Gastrocnemius medialis (tissue), 4 donors: ENCODE measurements at regions not wholly inside any gene's neighbourhood (a gene's known extent, or its start where the extent isn't known, plus 50 kb on each side); places are given as distances from the start of the nearest gene placed in this dataset.

Experiments used
- POLR2A ChIP-seq, 2 donors: fragments of 450-650 bp; IDR thresholded peaks; one replicate each; pipeline ENCODE4 v1.6.1; 2017; ENCODE audit warnings: antibody characterized with exemption in 2 of 2, mild to moderate bottlenecking in 2 of 2, moderate library complexity in 2 of 2
- TF ChIP-seq, protein P1 (sequence below), 5 experiments: fragments of 450-650 bp in 3 of 5; fragments of 200-600 bp in 2 of 5; sonication (generic) in 2 of 5; IDR thresholded peaks in 4 of 5; conservative IDR thresholded peaks in 1 of 5; 1 replicate in 4 of 5; 2 replicates in 1 of 5; pipeline ENCODE4 v1.5.1; 2016 to 2019; ENCODE audit warnings: antibody characterized with exemption in 5 of 5, mild to moderate bottlenecking in 3 of 5, moderate library complexity in 3 of 5

DNA sequence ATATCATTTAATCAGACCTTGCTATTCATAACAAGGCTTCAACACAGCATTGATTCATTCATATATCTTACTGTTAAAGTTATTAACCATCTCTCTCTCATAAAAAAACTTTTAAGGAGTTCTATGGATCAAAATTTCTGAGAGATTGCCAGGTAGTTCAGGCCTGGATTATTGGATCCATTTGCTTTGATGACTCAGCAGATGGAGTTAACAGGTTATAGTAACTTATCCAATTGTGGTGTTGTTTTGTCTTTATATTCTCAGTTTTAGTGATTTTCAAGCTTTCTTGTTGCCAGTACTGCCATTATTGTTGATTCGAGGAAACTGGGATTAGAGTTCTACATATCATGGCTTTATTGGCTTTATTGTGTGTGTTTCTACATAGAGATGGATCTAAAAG lies 195.7 kb upstream of the MMADHC start:
- TF ChIP-seq, protein P1, sequence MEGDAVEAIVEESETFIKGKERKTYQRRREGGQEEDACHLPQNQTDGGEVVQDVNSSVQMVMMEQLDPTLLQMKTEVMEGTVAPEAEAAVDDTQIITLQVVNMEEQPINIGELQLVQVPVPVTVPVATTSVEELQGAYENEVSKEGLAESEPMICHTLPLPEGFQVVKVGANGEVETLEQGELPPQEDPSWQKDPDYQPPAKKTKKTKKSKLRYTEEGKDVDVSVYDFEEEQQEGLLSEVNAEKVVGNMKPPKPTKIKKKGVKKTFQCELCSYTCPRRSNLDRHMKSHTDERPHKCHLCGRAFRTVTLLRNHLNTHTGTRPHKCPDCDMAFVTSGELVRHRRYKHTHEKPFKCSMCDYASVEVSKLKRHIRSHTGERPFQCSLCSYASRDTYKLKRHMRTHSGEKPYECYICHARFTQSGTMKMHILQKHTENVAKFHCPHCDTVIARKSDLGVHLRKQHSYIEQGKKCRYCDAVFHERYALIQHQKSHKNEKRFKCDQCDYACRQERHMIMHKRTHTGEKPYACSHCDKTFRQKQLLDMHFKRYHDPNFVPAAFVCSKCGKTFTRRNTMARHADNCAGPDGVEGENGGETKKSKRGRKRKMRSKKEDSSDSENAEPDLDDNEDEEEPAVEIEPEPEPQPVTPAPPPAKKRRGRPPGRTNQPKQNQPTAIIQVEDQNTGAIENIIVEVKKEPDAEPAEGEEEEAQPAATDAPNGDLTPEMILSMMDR (IDR thresholded peaks at IDR 0.05 in 4 of 5, conservative IDR thresholded peaks at IDR 0.05 in 1 of 5), result no peak
- no peak for TF ChIP-seq POLR2A (IDR thresholded peaks at IDR 0.05)
